Left lung (tissue), 4 donors: ENCODE measurements at regions not wholly inside any gene's neighbourhood (a gene's known extent, or its start where the extent isn't known, plus 50 kb on each side); places are given as distances from the start of the nearest gene placed in this dataset.

Source experiments
- ATAC-seq: fragments of 200-7000 bp; cut with Tn5 transposase; one replicate; pipeline ENCODE4 v1.9.1; 2020; ENCODE audit warnings: moderate library complexity
- DNase-seq, 4 donors: peaks; one replicate each; pipeline ENCODE4 v3.0.0-alpha.2; 2013 to 2020
- H3K27ac ChIP-seq, 2 donors: fragments of 200-600 bp; sonication (generic) in 1 of 2; one replicate each; pipeline versions ENCODE4 v1.5.0 to v1.8.0; 2020 to 2021
- H3K27me3 ChIP-seq, 2 donors: fragments of 200-600 bp; sonication (generic) in 1 of 2; one replicate each; pipeline versions ENCODE4 v1.5.0 to v1.8.0; 2020 to 2021
- H3K36me3 ChIP-seq, 2 donors: fragments of 200-600 bp; sonication (generic) in 1 of 2; one replicate each; pipeline versions ENCODE4 v1.5.0 to v1.8.0; 2020 to 2021
- H3K4me1 ChIP-seq, 2 donors: fragments of 200-600 bp; one replicate each; pipeline ENCODE4 v1.8.0; 2021
- H3K4me3 ChIP-seq, 2 donors: fragments of 200-600 bp; sonication (generic) in 1 of 2; one replicate each; pipeline versions ENCODE4 v1.5.0 to v1.8.0; 2020 to 2021; ENCODE audit warnings: mild to moderate bottlenecking in 1 of 2
- H3K9me3 ChIP-seq, 2 donors: fragments of 200-600 bp; sonication (generic) in 1 of 2; one replicate each; pipeline versions ENCODE4 v1.5.0 to v1.8.0; 2020 to 2021
- CTCF ChIP-seq, 2 donors: fragments of 200-600 bp; sonication (generic) in 1 of 2; IDR thresholded peaks; one replicate each; pipeline versions ENCODE4 v1.5.0 to v1.8.0; 2021; ENCODE audit warnings: antibody characterized with exemption in 2 of 2
- intact Hi-C, 2 donors: fragments of 100-400 bp; cut with DNase I; formaldehyde crosslinking; loops; one replicate each; pipeline versions ENCODE4 v1.11.2 to v1.14.2; 2022
- donor health status: DM: no; HTN: yes; CAD: no.
- donor health status: DM: no; HTN: no; CAD: no.

- intact Hi-C loops: no loop called here
- H3K27ac ChIP-seq: no peak overlapping the region
- no peaks in the 10 kb centered on the region for H3K36me3 ChIP-seq
- no peak for TF ChIP-seq CTCF (IDR thresholded peaks at IDR 0.05)
- no peaks in the 10 kb centered on the region for H3K9me3 ChIP-seq
- H3K4me3 ChIP-seq: no peak overlapping the region
- H3K4me1 ChIP-seq: no peaks in the 10 kb centered on the region
- no peak for ATAC-seq
- no peak for DNase-seq
- H3K27me3 ChIP-seq: no peaks in the 10 kb centered on the region
Measured at GRCh38 chr10:107708981-107709380, 544.5 kb upstream of the SORCS1 start.

GRCh38 chr10:107706096-107706725 lies 541.7 kb upstream of the SORCS1 start:
- no peak for TF ChIP-seq CTCF (IDR thresholded peaks at IDR 0.05)
- Histone ChIP-seq H3K9me3 (no peaks in the 10 kb centered on the region), H3K36me3 (no peaks in the 10 kb centered on the region), H3K27ac (no peak overlapping the region), H3K4me1 (no peaks in the 10 kb centered on the region), H3K4me3 (no peak overlapping the region), H3K27me3 (no peaks in the 10 kb centered on the region)
- no peak for ATAC-seq
- intact Hi-C loops: no loop called here
- no peak for DNase-seq

GRCh38 chr10:107701943-107702342 lies 537.4 kb upstream of the SORCS1 start:
- no peaks in the 10 kb centered on the region for H3K9me3 ChIP-seq
- no peak overlapping the region for H3K4me3 ChIP-seq
- no peaks in the 10 kb centered on the region for H3K27me3 ChIP-seq
- DNase-seq: no peak
- no peak for ATAC-seq
- H3K36me3 ChIP-seq: no peaks in the 10 kb centered on the region
- no peaks in the 10 kb centered on the region for H3K4me1 ChIP-seq
- no peak overlapping the region for H3K27ac ChIP-seq
- TF ChIP-seq CTCF (IDR thresholded peaks at IDR 0.05): no peak
- intact Hi-C loops: no loop called here

- Histone ChIP-seq H3K4me1 (peaks cover 0 to 20% of the 10 kb centered on the region in 2 donors), H3K36me3 (no peaks in the 10 kb centered on the region), H3K27me3 (no peaks in the 10 kb centered on the region), H3K9me3 (no peaks in the 10 kb centered on the region), H3K4me3 (no peak overlapping the region), H3K27ac (no peak overlapping the region)
- no peak for DNase-seq
- TF ChIP-seq CTCF (IDR thresholded peaks at IDR 0.05): no peak
- no peak for ATAC-seq
- intact Hi-C loops: no loop called here
Measured at GRCh38 chr10:107692072-107692471, 527.6 kb upstream of the SORCS1 start.

- Histone ChIP-seq H3K36me3 (no peaks in the 10 kb centered on the region), H3K4me1 (peaks cover 0 to 20% of the 10 kb centered on the region in 2 donors), H3K9me3 (no peaks in the 10 kb centered on the region), H3K27ac (peak overlapping the region; percentile 2 to 73), H3K4me3 (no peak overlapping the region), H3K27me3 (no peaks in the 10 kb centered on the region)
- TF ChIP-seq CTCF (IDR thresholded peaks at IDR 0.05): no peak
- peak; percentile 32 for ATAC-seq
- intact Hi-C loops: no loop called here
- no peak for DNase-seq
Measured at GRCh38 chr10:107689323-107689722, 524.8 kb upstream of the SORCS1 start.
